ENCODE measurements at regions not wholly inside any gene's neighbourhood (a gene's known extent, or its start where the extent isn't known, plus 50 kb on each side); places are given as distances from the start of the nearest gene placed in this dataset.

GRCh38 chr20:58162986-58163385 lies 65.5 kb downstream of the ANKRD60 start:
- no peak for DNase-seq (ENCODE audit: low spot score)

- no peak for DNase-seq (ENCODE audit: low spot score)
Measured at GRCh38 chr20:58161192-58161591, 67.3 kb downstream of the ANKRD60 start.

GRCh38 chr20:58160451-58161061 lies 67.9 kb downstream of the ANKRD60 start:
- DNase-seq (ENCODE audit: low spot score), result no peak

- no peak for DNase-seq (ENCODE audit: low spot score)
Measured at GRCh38 chr20:58155148-58155925, 73.1 kb downstream of the ANKRD60 start.

GRCh38 chr20:58154113-58154512 lies 74.3 kb downstream of the ANKRD60 start:
- no peak for DNase-seq (ENCODE audit: low spot score)

- no peak for DNase-seq (ENCODE audit: low spot score)
Measured at GRCh38 chr20:58153121-58153520, 75.3 kb downstream of the ANKRD60 start.

GRCh38 chr20:58150772-58151171 lies 77.7 kb downstream of the ANKRD60 start:
- DNase-seq (ENCODE audit: low spot score), result no peak

- DNase-seq (ENCODE audit: low spot score), result no peak
Measured at GRCh38 chr20:58149437-58150091, 78.9 kb downstream of the ANKRD60 start.

- DNase-seq (ENCODE audit: low spot score), result no peak
Measured at GRCh38 chr20:58148891-58149290, 79.6 kb downstream of the ANKRD60 start.

GRCh38 chr20:58147628-58148370 lies 80.7 kb downstream of the ANKRD60 start:
- no peak for DNase-seq (ENCODE audit: low spot score)

- no peak for DNase-seq (ENCODE audit: low spot score)
Measured at GRCh38 chr20:58146746-58147140, 81.7 kb downstream of the ANKRD60 start.

GRCh38 chr20:58146081-58146745 lies 82.2 kb downstream of the ANKRD60 start:
- no peak for DNase-seq (ENCODE audit: low spot score)

- no peak for DNase-seq (ENCODE audit: low spot score)
Measured at GRCh38 chr20:58145506-58146080, 82.9 kb downstream of the ANKRD60 start.

- DNase-seq (ENCODE audit: low spot score), result no peak
Measured at GRCh38 chr20:58144096-58144495, 84.4 kb downstream of the ANKRD60 start.

GRCh38 chr20:58143531-58143930 lies 84.9 kb downstream of the ANKRD60 start:
- no peak for DNase-seq (ENCODE audit: low spot score)

GRCh38 chr20:58142843-58143185 lies 85.6 kb downstream of the ANKRD60 start:
- no peak for DNase-seq (ENCODE audit: low spot score)

- no peak for DNase-seq (ENCODE audit: low spot score)
Measured at GRCh38 chr20:58141971-58142842, 86.2 kb downstream of the ANKRD60 start.

GRCh38 chr20:58141496-58141895 lies 87.0 kb downstream of the ANKRD60 start:
- no peak for DNase-seq (ENCODE audit: low spot score)

GRCh38 chr20:58140787-58141425 lies 87.5 kb downstream of the ANKRD60 start:
- DNase-seq (ENCODE audit: low spot score), result no peak
